SK-N-SH (cell line): ENCODE measurements at regions not wholly inside any gene's neighbourhood (a gene's known extent, or its start where the extent isn't known, plus 50 kb on each side); places are given as distances from the start of the nearest gene placed in this dataset.

Source experiments
- CTCF ChIA-PET: fragments of 300-600, 350-600 bp; formaldehyde crosslinking; extraction: SDS; loops from one replicate; lab custom pipeline; 2021; lab: Yijun Ruan, JAX
- POLR2A ChIA-PET: fragments of 350-600 bp; sonication (Branson Sonifier 250); formaldehyde crosslinking; extraction: SDS; loops from one replicate; lab custom pipeline; 2020; ENCODE audit warnings: antibody characterized with exemption, inconsistent platforms; lab: Yijun Ruan, JAX
- DNase-seq: peaks from one replicate; pipeline ENCODE4 v3.0.0; 2012
- H2AFZ ChIP-seq: fragments of 200-600 bp; sonication (generic); 2 replicates; pipeline ENCODE4 v1.8.1; 2016; ENCODE audit warnings: antibody characterized with exemption, mild to moderate bottlenecking, low read depth
- H3F3A ChIP-seq: fragments of 200-600 bp; sonication (generic); replicated peaks from 2 replicates; pipeline ENCODE3; 2016; ENCODE audit warnings: antibody characterized with exemption, mild to moderate bottlenecking; ENCODE audit not compliant: insufficient read depth
- H3K27ac ChIP-seq, 2 experiments: fragments of 200-500 bp in 1 of 2; fragments of 200-600 bp in 1 of 2; sonication (Bioruptor generic) in 1 of 2; sonication (generic), shearing (Covaris generic) in 1 of 2; 2 replicates each; pipeline versions ENCODE4 v1.5.1 to v1.6.1; 2014 to 2016; ENCODE audit warnings: low read depth in 2 of 2, inconsistent platforms in 1 of 2, low read length in 1 of 2, mild to moderate bottlenecking in 1 of 2, mixed read lengths in 1 of 2
- H3K27me3 ChIP-seq: fragments of 200-600 bp; sonication (generic), shearing (Covaris generic); 2 replicates; pipeline ENCODE4 v1.6.1; 2016; ENCODE audit warnings: mixed run types; ENCODE audit not compliant: insufficient read depth
- H3K36me3 ChIP-seq, 2 experiments: fragments of 200-500 bp in 1 of 2; fragments of 200-600 bp in 1 of 2; sonication (Bioruptor generic) in 1 of 2; sonication (generic) in 1 of 2; replicated peaks in 1 of 2; 2 replicates each; pipeline versions ENCODE3 to v1.5.1; 2014 to 2016; ENCODE audit warnings: low read length in 1 of 2, mild to moderate bottlenecking in 1 of 2; ENCODE audit not compliant: insufficient read depth in 2 of 2, control insufficient read depth in 1 of 2
- H3K4me1 ChIP-seq, 2 experiments: fragments of 200-500 bp in 1 of 2; fragments of 200-600 bp in 1 of 2; sonication (Bioruptor generic) in 1 of 2; sonication (generic), shearing (Covaris generic) in 1 of 2; 2 replicates each; pipeline versions ENCODE4 v1.5.1 to v1.6.1; 2014 to 2016; ENCODE audit warnings: low read depth in 1 of 2, low read length in 1 of 2, mixed run types in 1 of 2; ENCODE audit not compliant: insufficient read depth in 2 of 2, control insufficient read depth in 1 of 2
- H3K4me2 ChIP-seq: fragments of 200-600 bp; sonication (generic), shearing (Covaris generic); 2 replicates; pipeline ENCODE4 v1.6.1; 2017; ENCODE audit warnings: mixed run types
- H3K4me3 ChIP-seq, 2 experiments: fragments of 200-500 bp in 1 of 2; fragments of 200-600 bp in 1 of 2; sonication (Bioruptor generic) in 1 of 2; sonication (generic), shearing (Covaris generic) in 1 of 2; 2 replicates each; pipeline versions ENCODE4 v1.5.1 to v1.8.1; 2014 to 2016; ENCODE audit warnings: low read depth in 2 of 2, inconsistent platforms in 1 of 2, low read length in 1 of 2, mild to moderate bottlenecking in 1 of 2, mixed read lengths in 1 of 2, moderate library complexity in 1 of 2
- H3K79me2 ChIP-seq: fragments of 200-600 bp; sonication (generic); 2 replicates; pipeline ENCODE4 v1.8.1; 2017; ENCODE audit warnings: mild to moderate bottlenecking; ENCODE audit not compliant: insufficient read depth
- H3K9ac ChIP-seq: fragments of 200-600 bp; sonication (generic); 2 replicates; pipeline ENCODE4 v1.6.1; 2017; ENCODE audit warnings: mixed run types
- H3K9me2 ChIP-seq: fragments of 200-600 bp; sonication (generic); 2 replicates; pipeline ENCODE4 v1.6.1; 2017; ENCODE audit warnings: mixed run types
- H3K9me3 ChIP-seq: fragments of 200-600 bp; sonication (generic); 2 replicates; pipeline ENCODE4 v1.6.1; 2017; ENCODE audit warnings: mixed run types, mild to moderate bottlenecking, moderate library complexity
- H4K20me1 ChIP-seq: fragments of 200-600 bp; sonication (generic); 2 replicates; pipeline ENCODE4 v1.6.1; 2017; ENCODE audit warnings: mild to moderate bottlenecking, mixed run types; ENCODE audit not compliant: insufficient read depth
- CHD2 ChIP-seq: fragments of 150-350 bp; IDR thresholded peaks from 2 replicates; pipeline ENCODE4 v1.6.1; 2018; ENCODE audit warnings: low read length; ENCODE audit not compliant: partially characterized antibody
- EZH2phosphoT487 ChIP-seq: fragments of 200-600 bp; sonication (generic); IDR thresholded peaks from 2 replicates; pipeline ENCODE4 v1.6.1; 2017; ENCODE audit warnings: low read depth, mixed run types, mild to moderate bottlenecking, antibody characterized with exemption, moderate library complexity, borderline replicate concordance
- FOSL2 ChIP-seq: IDR thresholded peaks from 2 replicates; pipeline ENCODE4 v1.4.0; 2012; ENCODE audit warnings: low read depth, mild to moderate bottlenecking, moderate library complexity, borderline replicate concordance
- GABPA ChIP-seq: IDR thresholded peaks from 2 replicates; pipeline ENCODE4 v1.4.0; 2012; ENCODE audit warnings: low read depth, mild to moderate bottlenecking
- IRF3 ChIP-seq: fragments of 150-350 bp; IDR thresholded peaks from 2 replicates; pipeline ENCODE4 v1.6.1; 2016; ENCODE audit warnings: mild to moderate bottlenecking, low read depth, low read length
- MAX ChIP-seq: IDR thresholded peaks from 2 replicates; pipeline ENCODE4 v1.4.0; 2012; ENCODE audit warnings: low read depth
- NRF1 ChIP-seq: IDR thresholded peaks from 2 replicates; pipeline ENCODE4 v1.6.1; 2012; ENCODE audit warnings: low read depth, mild to moderate bottlenecking, low read length
- TEAD4 ChIP-seq: IDR thresholded peaks from 2 replicates; pipeline ENCODE4 v1.4.0; 2012; ENCODE audit warnings: mild to moderate bottlenecking, borderline replicate concordance; ENCODE audit not compliant: insufficient read depth
- YY1 ChIP-seq: IDR thresholded peaks from 2 replicates; pipeline ENCODE4 v1.4.0; 2012; ENCODE audit warnings: low read depth, mild to moderate bottlenecking
- ZBTB33 ChIP-seq: IDR thresholded peaks from 2 replicates; pipeline ENCODE4 v1.4.0; 2012; ENCODE audit warnings: low read depth, borderline replicate concordance
- WGBS: methylation state at CpG from one replicate; pipeline ENCODE4 v1.1.6; 2017; ENCODE audit warnings: low lambda C conversion rate; 5-methylcytosine and 5-hydroxymethylcytosine counted together
- TF ChIP-seq, protein P1 (sequence below): fragments of 200-600 bp; sonication (generic); IDR thresholded peaks from 2 replicates; pipeline ENCODE4 v1.6.1; 2017; ENCODE audit warnings: antibody characterized with exemption, mild to moderate bottlenecking, moderate library complexity

- Histone ChIP-seq H3F3A (peaks cover 4% of the 10 kb centered on the region), H3K9ac (no peak overlapping the region), H3K79me2 (no peaks in the 10 kb centered on the region), H3K4me3 (no peak overlapping the region), H3K9me3 (no peaks in the 10 kb centered on the region), H3K4me2 (no peak overlapping the region), H3K9me2 (no peaks in the 10 kb centered on the region), H2AFZ (no peak overlapping the region), H3K4me1 (peaks cover 0 to 3% of the 10 kb centered on the region in 2 experiments; a peak in 2 of 4 replicates), H3K36me3 (no peaks in the 10 kb centered on the region), H3K27ac (no peak overlapping the region), H3K27me3 (no peaks in the 10 kb centered on the region), H4K20me1 (no peaks in the 10 kb centered on the region)
- WGBS, result 84% methylated on average over 14 of the region's 14 CpGs
- ChIA-PET POLR2A (no interaction called here), CTCF (interaction anchor here (0.9 to 1.0 kb wide), 2 partner anchors 11 to 324 kb away, joined by 3 to 5 read pairs; no protein-coding TSS in a partner anchor)
- DNase-seq, result no peak
- TF ChIP-seq, protein P1, sequence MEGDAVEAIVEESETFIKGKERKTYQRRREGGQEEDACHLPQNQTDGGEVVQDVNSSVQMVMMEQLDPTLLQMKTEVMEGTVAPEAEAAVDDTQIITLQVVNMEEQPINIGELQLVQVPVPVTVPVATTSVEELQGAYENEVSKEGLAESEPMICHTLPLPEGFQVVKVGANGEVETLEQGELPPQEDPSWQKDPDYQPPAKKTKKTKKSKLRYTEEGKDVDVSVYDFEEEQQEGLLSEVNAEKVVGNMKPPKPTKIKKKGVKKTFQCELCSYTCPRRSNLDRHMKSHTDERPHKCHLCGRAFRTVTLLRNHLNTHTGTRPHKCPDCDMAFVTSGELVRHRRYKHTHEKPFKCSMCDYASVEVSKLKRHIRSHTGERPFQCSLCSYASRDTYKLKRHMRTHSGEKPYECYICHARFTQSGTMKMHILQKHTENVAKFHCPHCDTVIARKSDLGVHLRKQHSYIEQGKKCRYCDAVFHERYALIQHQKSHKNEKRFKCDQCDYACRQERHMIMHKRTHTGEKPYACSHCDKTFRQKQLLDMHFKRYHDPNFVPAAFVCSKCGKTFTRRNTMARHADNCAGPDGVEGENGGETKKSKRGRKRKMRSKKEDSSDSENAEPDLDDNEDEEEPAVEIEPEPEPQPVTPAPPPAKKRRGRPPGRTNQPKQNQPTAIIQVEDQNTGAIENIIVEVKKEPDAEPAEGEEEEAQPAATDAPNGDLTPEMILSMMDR, result no peak
Observed at GRCh38 chr10:28987555-28988320, 301.1 kb upstream of the LYZL1 start.

DNA sequence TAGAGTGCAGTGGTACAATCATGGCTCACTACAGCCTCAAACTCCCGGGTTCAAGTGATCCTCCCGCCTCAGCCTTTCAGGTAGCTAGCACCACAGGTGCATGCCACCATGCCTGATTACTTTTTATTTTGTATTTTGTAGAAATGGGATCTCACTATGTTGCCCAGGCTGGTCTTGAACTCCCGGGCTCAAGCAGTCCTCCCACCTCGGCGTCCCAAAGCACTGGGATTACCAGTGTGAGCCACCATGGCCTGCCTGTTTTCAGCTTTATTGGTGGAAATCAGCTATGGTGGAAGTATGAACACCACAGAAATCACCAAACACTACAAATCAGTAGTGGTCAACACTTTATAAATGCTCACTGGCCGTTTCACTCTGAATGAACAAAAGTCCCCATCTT lies 299.9 kb upstream of the LYZL1 start:
- Histone ChIP-seq H3K9me3 (no peaks in the 10 kb centered on the region), H3K4me3 (no peak overlapping the region), H3K4me1 (peaks cover 0 to 3% of the 10 kb centered on the region in 2 experiments; a peak in 2 of 4 replicates), H3K27ac (no peak overlapping the region), H3F3A (peaks cover 4% of the 10 kb centered on the region), H3K9me2 (no peaks in the 10 kb centered on the region), H3K9ac (no peak overlapping the region), H3K27me3 (no peaks in the 10 kb centered on the region), H3K36me3 (no peaks in the 10 kb centered on the region), H4K20me1 (no peaks in the 10 kb centered on the region), H3K4me2 (no peak overlapping the region), H2AFZ (no peak overlapping the region), H3K79me2 (no peaks in the 10 kb centered on the region)
- POLR2A ChIA-PET, result no interaction called here
- TF ChIP-seq GABPA (no peak), FOSL2 (no peak), CHD2 (no peak), YY1 (no peak), IRF3 (no peak), NRF1 (no peak), TEAD4 (no peak), EZH2phosphoT487 (no peak), ZBTB33 (no peak), MAX (no peak)
- DNase-seq, result no peak
- CTCF ChIA-PET, result interaction anchor here (1.0 kb wide), 1 partner anchor 325 kb away, joined by 5 read pairs; no protein-coding TSS in a partner anchor
- WGBS, result 89% methylated on average over 6 of the region's 6 CpGs
